ENCODE measurements at regions not wholly inside any gene's neighbourhood (a gene's known extent, or its start where the extent isn't known, plus 50 kb on each side); places are given as distances from the start of the nearest gene placed in this dataset.
A peak's percentile ranks its signal among the peaks of the same experiment; 100 is the strongest.

DNA sequence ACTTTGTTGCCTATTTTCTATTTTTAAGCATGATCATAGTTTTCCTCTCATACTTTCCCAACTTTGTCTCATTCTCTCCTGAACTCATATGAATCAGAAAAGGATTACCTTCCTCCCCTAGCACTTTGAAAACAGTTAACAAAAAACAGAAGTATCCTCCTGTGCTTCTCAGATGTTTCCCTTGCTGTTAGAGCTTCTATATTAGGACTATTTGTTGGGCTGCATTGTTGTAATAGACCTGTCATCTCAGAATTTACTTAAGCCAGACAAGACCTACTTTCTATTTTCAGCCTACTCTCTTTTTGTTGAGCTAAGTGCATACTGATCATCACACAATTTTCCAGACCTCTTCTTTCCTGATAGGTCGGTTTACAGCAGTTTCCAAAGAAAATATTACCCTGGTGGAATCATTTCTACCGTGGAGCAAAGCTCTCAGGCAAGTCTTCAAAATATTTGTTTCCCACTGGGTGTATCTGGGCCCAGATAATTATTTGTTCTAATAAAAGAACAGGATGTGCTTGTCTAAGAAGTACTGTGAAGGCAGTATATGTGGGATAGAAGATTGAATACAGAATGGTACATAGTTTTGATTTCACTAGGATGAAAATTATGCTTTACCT, 411.9 kb upstream of the KLF6 start:
- Histone ChIP-seq H3K27me3 (no peaks in the 10 kb centered on the region), H3K27ac (peak overlapping the region; percentile 53 to 81), H3K4me1 (peaks cover 11% of the 10 kb centered on the region), H3K9me3 (no peaks in the 10 kb centered on the region), H3K4me3 (no peak overlapping the region), H3K36me3 (ENCODE audit: low read depth, missing control alignments) (no peaks in the 10 kb centered on the region)
- no peak for TF ChIP-seq POLR2A (IDR thresholded peaks at IDR 0.05)
- TF ChIP-seq, protein P1, sequence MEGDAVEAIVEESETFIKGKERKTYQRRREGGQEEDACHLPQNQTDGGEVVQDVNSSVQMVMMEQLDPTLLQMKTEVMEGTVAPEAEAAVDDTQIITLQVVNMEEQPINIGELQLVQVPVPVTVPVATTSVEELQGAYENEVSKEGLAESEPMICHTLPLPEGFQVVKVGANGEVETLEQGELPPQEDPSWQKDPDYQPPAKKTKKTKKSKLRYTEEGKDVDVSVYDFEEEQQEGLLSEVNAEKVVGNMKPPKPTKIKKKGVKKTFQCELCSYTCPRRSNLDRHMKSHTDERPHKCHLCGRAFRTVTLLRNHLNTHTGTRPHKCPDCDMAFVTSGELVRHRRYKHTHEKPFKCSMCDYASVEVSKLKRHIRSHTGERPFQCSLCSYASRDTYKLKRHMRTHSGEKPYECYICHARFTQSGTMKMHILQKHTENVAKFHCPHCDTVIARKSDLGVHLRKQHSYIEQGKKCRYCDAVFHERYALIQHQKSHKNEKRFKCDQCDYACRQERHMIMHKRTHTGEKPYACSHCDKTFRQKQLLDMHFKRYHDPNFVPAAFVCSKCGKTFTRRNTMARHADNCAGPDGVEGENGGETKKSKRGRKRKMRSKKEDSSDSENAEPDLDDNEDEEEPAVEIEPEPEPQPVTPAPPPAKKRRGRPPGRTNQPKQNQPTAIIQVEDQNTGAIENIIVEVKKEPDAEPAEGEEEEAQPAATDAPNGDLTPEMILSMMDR (IDR thresholded peaks at IDR 0.05) = no peak
- WGBS, 2 donors = 35 to 45% methylated on average over 2 of the region's 2 CpGs
- intact Hi-C loops (cut with DNase I; ENCODE audit: low total_unique reads) = no loop called here
- DNase-seq = no peak

DNA sequence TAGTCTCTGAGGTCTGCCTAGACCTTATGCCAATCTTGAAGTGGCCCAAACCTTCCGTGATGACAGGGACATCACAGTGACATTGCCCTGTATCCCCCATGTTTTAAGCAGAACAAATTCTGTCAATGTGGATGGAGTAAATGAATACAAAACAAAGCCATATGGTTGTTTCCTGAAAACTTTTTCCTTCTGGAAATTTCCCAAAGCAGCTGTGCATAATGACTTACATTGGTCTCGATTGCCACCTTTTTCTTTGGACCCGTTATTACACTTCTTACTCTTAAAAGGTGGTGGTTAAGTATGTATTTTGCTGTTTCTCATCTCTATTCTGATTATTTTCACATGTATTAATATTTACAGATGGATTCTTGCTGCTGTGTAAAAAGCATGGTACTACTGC, 411.2 kb upstream of the KLF6 start:
- Histone ChIP-seq H3K4me1 (peaks cover 11% of the 10 kb centered on the region), H3K27ac (peak overlapping the region; percentile 53 to 81), H3K27me3 (no peaks in the 10 kb centered on the region), H3K36me3 (ENCODE audit: low read depth, missing control alignments) (no peaks in the 10 kb centered on the region), H3K4me3 (no peak overlapping the region), H3K9me3 (no peaks in the 10 kb centered on the region)
- WGBS, 2 donors = 74 to 78% methylated on average over 3 of the region's 3 CpGs
- TF ChIP-seq, protein P1 (IDR thresholded peaks at IDR 0.05) = no peak
- no peak for TF ChIP-seq POLR2A (IDR thresholded peaks at IDR 0.05)
- no peak for DNase-seq
- intact Hi-C loops (cut with DNase I; ENCODE audit: low total_unique reads) = no loop called here

DNA sequence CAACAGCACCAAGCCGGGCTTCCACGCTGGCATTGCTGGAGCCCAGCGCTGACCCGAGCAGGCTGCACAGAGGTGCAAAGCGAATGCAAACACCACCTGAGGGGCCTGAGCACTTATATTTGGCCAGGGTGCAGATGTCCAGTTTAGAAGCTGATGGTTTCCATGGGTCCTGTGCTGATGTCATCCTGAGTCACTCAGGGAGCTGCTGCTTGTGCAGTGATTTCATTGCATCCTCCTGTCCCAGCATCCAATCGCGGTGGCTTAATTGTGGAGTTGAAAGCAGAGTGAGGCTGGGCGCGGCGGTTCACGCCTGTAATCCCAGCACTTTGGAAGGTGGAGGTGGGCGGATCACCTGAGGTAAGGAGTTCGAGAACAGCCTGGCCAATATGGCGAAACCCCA, 410.2 kb upstream of the KLF6 start:
- DNase-seq = no peak
- Histone ChIP-seq H3K36me3 (ENCODE audit: low read depth, missing control alignments) (no peaks in the 10 kb centered on the region), H3K9me3 (no peaks in the 10 kb centered on the region), H3K27me3 (no peaks in the 10 kb centered on the region), H3K4me3 (no peak overlapping the region), H3K4me1 (peaks cover 11% of the 10 kb centered on the region), H3K27ac (no peak overlapping the region)
- TF ChIP-seq, protein P1 (IDR thresholded peaks at IDR 0.05) = no peak
- TF ChIP-seq POLR2A (IDR thresholded peaks at IDR 0.05) = no peak
- intact Hi-C loops (cut with DNase I; ENCODE audit: low total_unique reads) = no loop called here
- WGBS, 2 donors = 57 to 78% methylated on average over 11 to 14 of the region's 14 CpGs

DNA sequence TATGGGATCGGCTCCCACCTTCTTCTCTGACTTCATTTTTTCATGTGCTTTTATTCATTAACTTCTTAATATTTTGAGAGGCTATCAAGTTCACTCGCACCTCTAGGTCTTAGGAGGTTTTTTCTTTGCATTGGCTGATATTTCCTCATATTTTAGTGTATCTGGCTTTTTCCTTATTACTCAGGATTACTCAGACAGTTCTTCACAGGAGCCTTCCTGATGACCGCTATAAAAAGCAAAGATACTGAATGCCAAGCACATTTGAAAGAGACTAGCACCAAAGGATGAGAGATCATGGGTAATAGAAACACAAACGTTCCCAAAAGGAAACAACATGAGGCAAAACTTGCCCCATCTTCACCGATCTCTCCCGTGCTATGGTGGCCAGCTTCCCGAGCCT, 409.2 kb upstream of the KLF6 start:
- peaks cover 11% of the 10 kb centered on the region for H3K4me1 ChIP-seq
- H3K36me3 ChIP-seq (ENCODE audit: low read depth, missing control alignments) = no peaks in the 10 kb centered on the region
- DNase-seq = no peak
- no peaks in the 10 kb centered on the region for H3K27me3 ChIP-seq
- no peaks in the 10 kb centered on the region for H3K9me3 ChIP-seq
- TF ChIP-seq, protein P1 (IDR thresholded peaks at IDR 0.05) = no peak
- no peak for TF ChIP-seq POLR2A (IDR thresholded peaks at IDR 0.05)
- H3K4me3 ChIP-seq = no peak overlapping the region
- intact Hi-C loops (cut with DNase I; ENCODE audit: low total_unique reads) = no loop called here
- no peak overlapping the region for H3K27ac ChIP-seq
- 84 to 89% methylated on average over 7 of the region's 7 CpGs for WGBS, 2 donors

DNA sequence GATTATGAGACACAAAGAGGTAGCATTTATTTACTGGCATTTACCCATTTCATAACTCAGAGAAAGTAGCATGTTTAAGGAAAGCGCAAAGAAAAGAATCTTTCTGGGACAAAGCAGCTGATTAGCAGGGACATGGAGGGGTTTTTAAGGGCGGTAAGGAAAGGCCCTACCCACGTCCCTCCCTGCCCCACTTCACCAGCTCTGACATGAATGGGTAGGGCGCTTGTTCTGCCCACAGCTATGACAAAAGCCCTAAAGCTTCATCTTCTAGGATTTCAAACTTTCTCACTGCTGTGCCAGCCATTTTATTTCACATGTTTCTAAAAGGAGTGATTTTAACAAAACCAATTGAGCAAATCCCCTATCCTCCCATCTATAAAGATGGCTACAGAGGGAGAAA, 406.9 kb upstream of the KLF6 start:
- no peaks in the 10 kb centered on the region for H3K9me3 ChIP-seq
- H3K27me3 ChIP-seq = no peaks in the 10 kb centered on the region
- TF ChIP-seq POLR2A (IDR thresholded peaks at IDR 0.05) = no peak
- TF ChIP-seq, protein P1 (IDR thresholded peaks at IDR 0.05) = no peak
- intact Hi-C loops (cut with DNase I; ENCODE audit: low total_unique reads) = no loop called here
- H3K27ac ChIP-seq = no peak overlapping the region
- no peak overlapping the region for H3K4me3 ChIP-seq
- no peak for DNase-seq
- WGBS, 2 donors = 93 to 95% methylated on average over 4 of the region's 4 CpGs
- H3K4me1 ChIP-seq = peaks cover 5% of the 10 kb centered on the region
- H3K36me3 ChIP-seq (ENCODE audit: low read depth, missing control alignments) = no peaks in the 10 kb centered on the region

Measured in testis (tissue), 2 donors.